Liver (tissue), 3 donors: ENCODE measurements at regions not wholly inside any gene's neighbourhood (a gene's known extent, or its start where the extent isn't known, plus 50 kb on each side); places are given as distances from the start of the nearest gene placed in this dataset.

Source experiments
- CTCF ChIP-seq: fragments of 150-350 bp; IDR thresholded peaks from 2 replicates; pipeline ENCODE4 v1.5.1; 2017; ENCODE audit warnings: improper control_type of control experiment, low read depth, low read length; ENCODE audit not compliant: missing input control
- GABPA ChIP-seq, 2 donors: IDR thresholded peaks in 1 of 2; conservative IDR thresholded peaks in 1 of 2; 2 replicates each; pipeline ENCODE4 v1.6.1; 2016; ENCODE audit warnings: antibody characterized with exemption in 2 of 2, mild to moderate bottlenecking in 1 of 2, moderate library complexity in 1 of 2
- MAX ChIP-seq: IDR thresholded peaks from 2 replicates; pipeline ENCODE4 v1.6.1; 2016; ENCODE audit warnings: antibody characterized with exemption
- RAD21 ChIP-seq, 2 donors: IDR thresholded peaks; 2 replicates each; pipeline ENCODE4 v1.6.1; 2016; ENCODE audit warnings: antibody characterized with exemption in 2 of 2, mild to moderate bottlenecking in 2 of 2
- RXRA ChIP-seq, 2 donors: IDR thresholded peaks; 2 replicates each; pipeline ENCODE4 v1.6.1; 2017 to 2018; ENCODE audit warnings: antibody characterized with exemption in 2 of 2, mild to moderate bottlenecking in 1 of 2
- TAF1 ChIP-seq: conservative IDR thresholded peaks from 2 replicates; pipeline ENCODE4 v1.6.1; 2016; ENCODE audit warnings: antibody characterized with exemption, mild to moderate bottlenecking
- YY1 ChIP-seq: IDR thresholded peaks from 2 replicates; pipeline ENCODE4 v1.6.1; 2016; ENCODE audit warnings: antibody characterized with exemption, mild to moderate bottlenecking
- ZBTB33 ChIP-seq: IDR thresholded peaks from 2 replicates; pipeline ENCODE4 v1.6.1; 2016; ENCODE audit warnings: antibody characterized with exemption
- TF ChIP-seq, protein P1 (sequence below): IDR thresholded peaks from 2 replicates; pipeline ENCODE4 v1.6.1; 2016; ENCODE audit warnings: antibody characterized with exemption, mild to moderate bottlenecking
- TF ChIP-seq, protein P2 (sequence below): IDR thresholded peaks from 2 replicates; pipeline ENCODE4 v1.6.1; 2016; ENCODE audit warnings: antibody characterized with exemption
- donor health status: healthy.
- donor health status: healthy.

DNA sequence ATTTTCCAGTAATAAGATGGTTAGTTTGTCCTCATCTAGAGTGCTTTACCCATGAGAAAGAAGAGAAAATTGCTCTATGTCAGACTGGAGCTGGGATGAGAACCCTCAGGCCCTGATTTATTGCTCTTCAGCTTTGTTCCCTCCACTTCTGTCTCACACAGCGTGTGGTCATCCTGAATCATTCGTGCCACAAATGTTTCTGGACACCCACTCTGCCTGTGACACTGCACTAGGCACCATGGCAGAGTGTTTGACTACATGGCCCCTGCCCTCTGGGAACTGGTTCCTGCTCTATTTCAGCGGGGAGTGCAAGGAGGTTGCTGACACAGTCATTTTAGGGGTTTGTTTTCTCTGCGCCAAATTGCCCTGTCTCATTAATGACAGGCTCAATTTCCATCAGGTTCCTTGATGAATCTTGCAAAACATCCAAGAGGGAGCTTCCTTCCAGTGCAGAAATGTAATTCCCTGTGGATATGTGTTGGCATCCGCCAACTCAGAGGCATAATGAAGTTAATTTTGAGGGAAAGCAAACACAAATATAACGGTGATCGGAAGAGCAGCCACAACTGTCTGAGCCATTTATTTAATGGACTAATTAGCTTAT lies 207.5 kb downstream of the CLIC5 start:
- no peak for TF ChIP-seq CTCF
- TF ChIP-seq, protein P1, sequence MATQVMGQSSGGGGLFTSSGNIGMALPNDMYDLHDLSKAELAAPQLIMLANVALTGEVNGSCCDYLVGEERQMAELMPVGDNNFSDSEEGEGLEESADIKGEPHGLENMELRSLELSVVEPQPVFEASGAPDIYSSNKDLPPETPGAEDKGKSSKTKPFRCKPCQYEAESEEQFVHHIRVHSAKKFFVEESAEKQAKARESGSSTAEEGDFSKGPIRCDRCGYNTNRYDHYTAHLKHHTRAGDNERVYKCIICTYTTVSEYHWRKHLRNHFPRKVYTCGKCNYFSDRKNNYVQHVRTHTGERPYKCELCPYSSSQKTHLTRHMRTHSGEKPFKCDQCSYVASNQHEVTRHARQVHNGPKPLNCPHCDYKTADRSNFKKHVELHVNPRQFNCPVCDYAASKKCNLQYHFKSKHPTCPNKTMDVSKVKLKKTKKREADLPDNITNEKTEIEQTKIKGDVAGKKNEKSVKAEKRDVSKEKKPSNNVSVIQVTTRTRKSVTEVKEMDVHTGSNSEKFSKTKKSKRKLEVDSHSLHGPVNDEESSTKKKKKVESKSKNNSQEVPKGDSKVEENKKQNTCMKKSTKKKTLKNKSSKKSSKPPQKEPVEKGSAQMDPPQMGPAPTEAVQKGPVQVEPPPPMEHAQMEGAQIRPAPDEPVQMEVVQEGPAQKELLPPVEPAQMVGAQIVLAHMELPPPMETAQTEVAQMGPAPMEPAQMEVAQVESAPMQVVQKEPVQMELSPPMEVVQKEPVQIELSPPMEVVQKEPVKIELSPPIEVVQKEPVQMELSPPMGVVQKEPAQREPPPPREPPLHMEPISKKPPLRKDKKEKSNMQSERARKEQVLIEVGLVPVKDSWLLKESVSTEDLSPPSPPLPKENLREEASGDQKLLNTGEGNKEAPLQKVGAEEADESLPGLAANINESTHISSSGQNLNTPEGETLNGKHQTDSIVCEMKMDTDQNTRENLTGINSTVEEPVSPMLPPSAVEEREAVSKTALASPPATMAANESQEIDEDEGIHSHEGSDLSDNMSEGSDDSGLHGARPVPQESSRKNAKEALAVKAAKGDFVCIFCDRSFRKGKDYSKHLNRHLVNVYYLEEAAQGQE = no peak
- TF ChIP-seq RXRA (IDR thresholded peaks at IDR 0.05) = no peak
- no peak for TF ChIP-seq RAD21 (IDR thresholded peaks at IDR 0.05)
- TF ChIP-seq, protein P2, sequence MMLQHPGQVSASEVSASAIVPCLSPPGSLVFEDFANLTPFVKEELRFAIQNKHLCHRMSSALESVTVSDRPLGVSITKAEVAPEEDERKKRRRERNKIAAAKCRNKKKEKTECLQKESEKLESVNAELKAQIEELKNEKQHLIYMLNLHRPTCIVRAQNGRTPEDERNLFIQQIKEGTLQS = no peak
- TF ChIP-seq YY1 = no peak
- no peak for TF ChIP-seq GABPA (IDR thresholded peaks at IDR 0.05 in 1 of 2, conservative IDR thresholded peaks at IDR 0.05 in 1 of 2)
- no peak for TF ChIP-seq TAF1
- no peak for TF ChIP-seq MAX
- no peak for TF ChIP-seq ZBTB33
